Trophoblast cell (in vitro differentiated cells and primary cell): ENCODE measurements at regions not wholly inside any gene's neighbourhood (a gene's known extent, or its start where the extent isn't known, plus 50 kb on each side); places are given as distances from the start of the nearest gene placed in this dataset.

Experiments
- DNase-seq, 2 donors: peaks; one replicate each; pipeline ENCODE4 v3.0.0-alpha.2; 2016
- H2AFZ ChIP-seq: 2 replicates; pipeline ENCODE4 v1.6.1; 2013; ENCODE audit warnings: low read length, moderate library complexity, mild to moderate bottlenecking; ENCODE audit not compliant: insufficient read depth, poor library complexity
- H2AK5ac ChIP-seq: 2 replicates; pipeline ENCODE4 v1.6.1; 2013; ENCODE audit warnings: mild to moderate bottlenecking, low read length
- H2BK120ac ChIP-seq: 2 replicates; pipeline ENCODE4 v1.6.1; 2013; ENCODE audit warnings: low read length, mild to moderate bottlenecking, moderate library complexity; ENCODE audit not compliant: insufficient read depth, poor library complexity
- H2BK12ac ChIP-seq: 2 replicates; pipeline ENCODE4 v1.6.1; 2013; ENCODE audit warnings: mild to moderate bottlenecking, low read length, moderate library complexity
- H2BK5ac ChIP-seq: 2 replicates; pipeline ENCODE4 v1.6.1; 2013; ENCODE audit warnings: low read length, low read depth, moderate library complexity, mild to moderate bottlenecking; ENCODE audit not compliant: poor library complexity
- H3K14ac ChIP-seq: 2 replicates; pipeline ENCODE4 v1.6.1; 2013; ENCODE audit warnings: mild to moderate bottlenecking, low read length
- H3K18ac ChIP-seq: 2 replicates; pipeline ENCODE4 v1.6.1; 2013; ENCODE audit warnings: mild to moderate bottlenecking, low read length
- H3K23ac ChIP-seq: 2 replicates; pipeline ENCODE4 v1.6.1; 2013; ENCODE audit warnings: low read length
- H3K27ac ChIP-seq: 2 replicates; pipeline ENCODE4 v1.5.1; 2013; ENCODE audit warnings: low read depth, mild to moderate bottlenecking, inconsistent platforms, low read length, moderate library complexity
- H3K27me3 ChIP-seq: 2 replicates; pipeline ENCODE4 v1.6.1; 2013; ENCODE audit warnings: inconsistent platforms, mild to moderate bottlenecking, low read length, moderate library complexity; ENCODE audit not compliant: insufficient read depth
- H3K36me3 ChIP-seq, 2 experiments: 1 replicate in 1 of 2; 2 replicates in 1 of 2; pipeline ENCODE4 v1.6.1; 2013; ENCODE audit warnings: low read length in 2 of 2, mild to moderate bottlenecking in 2 of 2, moderate library complexity in 1 of 2; ENCODE audit not compliant: insufficient read depth in 2 of 2, control insufficient read depth in 1 of 2
- H3K4ac ChIP-seq: 2 replicates; pipeline ENCODE4 v1.6.1; 2013; ENCODE audit warnings: low read depth, mild to moderate bottlenecking, low read length, moderate library complexity
- H3K4me1 ChIP-seq, 2 experiments: 1 replicate in 1 of 2; 2 replicates in 1 of 2; pipeline ENCODE4 v1.6.1; 2013; ENCODE audit warnings: low read length in 2 of 2, mild to moderate bottlenecking in 2 of 2, moderate library complexity in 1 of 2; ENCODE audit not compliant: insufficient read depth in 2 of 2, control insufficient read depth in 1 of 2
- H3K4me2 ChIP-seq: 2 replicates; pipeline ENCODE4 v1.6.1; 2013; ENCODE audit warnings: inconsistent platforms, mild to moderate bottlenecking, low read length, moderate library complexity
- H3K4me3 ChIP-seq: 2 replicates; pipeline ENCODE4 v1.5.1; 2013; ENCODE audit warnings: mild to moderate bottlenecking, low read depth, low read length, inconsistent platforms
- H3K79me1 ChIP-seq: one replicate; pipeline ENCODE4 v1.6.1; 2013; ENCODE audit warnings: low read length
- H3K79me2 ChIP-seq: 2 replicates; pipeline ENCODE4 v1.6.1; 2013; ENCODE audit warnings: low read length, mild to moderate bottlenecking; ENCODE audit not compliant: control insufficient read depth, insufficient read depth, poor library complexity
- H3K9ac ChIP-seq: 2 replicates; pipeline ENCODE4 v1.6.1; 2013; ENCODE audit warnings: mild to moderate bottlenecking, low read length
- H3K9me3 ChIP-seq: 2 replicates; pipeline ENCODE4 v1.6.1; 2013; ENCODE audit warnings: low read depth, mild to moderate bottlenecking, control low read depth, inconsistent platforms, low read length; ENCODE audit not compliant: insufficient read depth
- H4K12ac ChIP-seq: 2 replicates; pipeline ENCODE4 v1.6.1; 2013; ENCODE audit warnings: low read depth, mild to moderate bottlenecking, low read length, moderate library complexity
- H4K8ac ChIP-seq: 2 replicates; pipeline ENCODE4 v1.6.1; 2013; ENCODE audit warnings: low read depth, mild to moderate bottlenecking, low read length, moderate library complexity
- H4K91ac ChIP-seq: one replicate; pipeline ENCODE4 v1.6.1; 2013; ENCODE audit warnings: low read depth, mild to moderate bottlenecking, low read length, moderate library complexity
- WGBS: extraction: QIAGEN DNeasy Blood & Tissue Kit; methylation state at CpG from one replicate; pipeline ENCODE4 v1.1.7; 2013; ENCODE audit warnings: missing lambda C conversion rate; ENCODE audit not compliant: insufficient read length, insufficient coverage; ENCODE audit errors: extremely low coverage; 5-methylcytosine and 5-hydroxymethylcytosine counted together

DNA sequence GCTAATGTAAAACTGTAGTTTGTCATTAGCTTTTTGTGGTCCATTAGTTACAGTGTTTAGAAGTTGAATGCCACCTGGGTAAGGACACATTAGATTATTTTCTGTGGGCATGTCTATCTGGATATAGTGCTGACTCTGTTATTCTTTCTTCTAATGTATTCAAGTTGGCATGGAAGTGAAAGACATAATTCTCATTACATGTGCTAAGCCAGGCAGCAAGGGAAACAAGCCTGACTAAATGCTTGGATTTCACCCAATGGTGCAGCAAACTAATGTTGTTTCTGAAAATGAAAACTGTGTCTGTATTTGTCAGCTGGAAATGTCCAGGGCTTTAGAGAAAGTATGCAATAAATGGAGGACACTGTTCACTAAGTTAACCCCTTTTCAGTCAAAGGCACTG is 100.7 kb downstream of the NUP35 start:
- Histone ChIP-seq H3K23ac (no peak overlapping the region), H4K8ac (no peak overlapping the region), H3K9ac (no peak overlapping the region), H3K27me3 (no peaks in the 10 kb centered on the region), H3K79me1 (no peaks in the 10 kb centered on the region), H3K4ac (no peak overlapping the region), H2BK120ac (no peak overlapping the region), H4K12ac (no peak overlapping the region), H2BK5ac (no peak overlapping the region), H3K18ac (no peak overlapping the region), H3K14ac (no peak overlapping the region), H2AFZ (no peak overlapping the region), H3K27ac (no peak overlapping the region), H2BK12ac (no peak overlapping the region), H3K9me3 (no peaks in the 10 kb centered on the region), H2AK5ac (no peak overlapping the region), H3K36me3 (no peaks in the 10 kb centered on the region), H3K4me2 (no peak overlapping the region), H3K79me2 (no peaks in the 10 kb centered on the region), H3K4me3 (no peak overlapping the region), H3K4me1 (no peaks in the 10 kb centered on the region), H4K91ac (no peak overlapping the region)
- DNase-seq = no peak

DNA sequence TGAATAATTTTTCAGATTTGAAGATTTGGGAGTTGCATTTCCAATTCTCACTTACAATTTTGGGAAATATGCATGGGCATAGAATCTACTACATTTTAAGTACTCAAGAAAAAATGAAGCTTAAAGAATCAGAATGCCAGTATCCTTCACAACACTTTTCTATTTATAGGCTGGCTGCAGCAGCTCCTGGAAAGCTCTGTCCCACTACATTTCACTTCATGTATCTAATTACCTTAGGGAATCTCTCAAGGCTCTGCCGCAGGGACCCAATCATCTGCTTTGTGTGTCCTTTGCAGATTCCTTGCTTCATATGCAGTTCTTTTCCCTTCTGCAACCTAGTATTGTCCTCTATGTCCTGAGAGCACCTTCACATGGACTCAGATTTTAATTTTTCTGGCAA is 102.9 kb downstream of the NUP35 start:
- Histone ChIP-seq H3K36me3 (no peaks in the 10 kb centered on the region), H3K9ac (no peak overlapping the region)

DNA sequence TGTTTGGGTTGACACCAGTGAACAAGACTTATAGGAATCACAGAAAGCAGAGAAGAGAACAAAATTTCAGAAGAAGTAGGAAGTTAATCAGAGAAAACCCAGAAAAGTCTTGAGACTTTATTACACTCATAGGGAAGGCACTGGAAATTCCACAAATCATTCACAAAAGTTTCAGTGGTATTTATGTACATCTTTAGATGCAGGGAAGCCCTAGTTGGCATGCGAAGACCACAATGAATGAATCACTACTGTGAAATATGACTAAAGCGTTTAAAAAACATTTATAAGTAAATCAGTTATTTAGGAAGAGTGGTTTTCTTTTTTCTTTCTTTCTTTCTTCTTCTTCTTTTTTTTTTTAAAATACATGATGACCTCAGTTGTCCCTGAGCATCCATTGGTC is 105.1 kb downstream of the NUP35 start:
- Histone ChIP-seq H3K36me3 (no peaks in the 10 kb centered on the region), H3K18ac (no peak overlapping the region), H2AFZ (no peak overlapping the region), H3K27ac (no peak overlapping the region), H3K4me2 (no peak overlapping the region), H2BK120ac (no peak overlapping the region), H2BK5ac (no peak overlapping the region), H3K4ac (no peak overlapping the region), H2BK12ac (no peak overlapping the region), H3K4me1 (no peaks in the 10 kb centered on the region), H3K79me1 (no peaks in the 10 kb centered on the region), H2AK5ac (no peak overlapping the region), H4K12ac (no peak overlapping the region), H3K23ac (no peak overlapping the region), H3K9ac (no peak overlapping the region), H3K4me3 (no peak overlapping the region), H4K91ac (no peak overlapping the region), H3K79me2 (no peaks in the 10 kb centered on the region), H4K8ac (no peak overlapping the region), H3K9me3 (no peaks in the 10 kb centered on the region), H3K14ac (no peak overlapping the region), H3K27me3 (no peaks in the 10 kb centered on the region)
- WGBS = no CpG with 5 or more reads among the region's 2 CpGs
- no peak for DNase-seq

More for the DNA sequence above, 102.9 kb downstream of the NUP35 start:
- H4K91ac ChIP-seq = no peak overlapping the region
- H4K12ac ChIP-seq = no peak overlapping the region
- H3K23ac ChIP-seq = no peak overlapping the region
- no peak overlapping the region for H3K27ac ChIP-seq
- no peak overlapping the region for H3K4ac ChIP-seq
- H2BK12ac ChIP-seq = no peak overlapping the region
- H2AFZ ChIP-seq = no peak overlapping the region
- H4K8ac ChIP-seq = no peak overlapping the region
- H3K14ac ChIP-seq = no peak overlapping the region
- H3K4me1 ChIP-seq = no peaks in the 10 kb centered on the region
- H3K4me2 ChIP-seq = no peak overlapping the region
- H2BK120ac ChIP-seq = no peak overlapping the region
- H3K4me3 ChIP-seq = no peak overlapping the region
- WGBS = no CpG with 5 or more reads among the region's 1 CpG
- no peaks in the 10 kb centered on the region for H3K79me2 ChIP-seq
- H3K79me1 ChIP-seq = no peaks in the 10 kb centered on the region
- DNase-seq = no peak
- no peaks in the 10 kb centered on the region for H3K9me3 ChIP-seq
- H3K27me3 ChIP-seq = no peaks in the 10 kb centered on the region
- H2BK5ac ChIP-seq = no peak overlapping the region
- no peak overlapping the region for H3K18ac ChIP-seq
- no peak overlapping the region for H2AK5ac ChIP-seq

DNA sequence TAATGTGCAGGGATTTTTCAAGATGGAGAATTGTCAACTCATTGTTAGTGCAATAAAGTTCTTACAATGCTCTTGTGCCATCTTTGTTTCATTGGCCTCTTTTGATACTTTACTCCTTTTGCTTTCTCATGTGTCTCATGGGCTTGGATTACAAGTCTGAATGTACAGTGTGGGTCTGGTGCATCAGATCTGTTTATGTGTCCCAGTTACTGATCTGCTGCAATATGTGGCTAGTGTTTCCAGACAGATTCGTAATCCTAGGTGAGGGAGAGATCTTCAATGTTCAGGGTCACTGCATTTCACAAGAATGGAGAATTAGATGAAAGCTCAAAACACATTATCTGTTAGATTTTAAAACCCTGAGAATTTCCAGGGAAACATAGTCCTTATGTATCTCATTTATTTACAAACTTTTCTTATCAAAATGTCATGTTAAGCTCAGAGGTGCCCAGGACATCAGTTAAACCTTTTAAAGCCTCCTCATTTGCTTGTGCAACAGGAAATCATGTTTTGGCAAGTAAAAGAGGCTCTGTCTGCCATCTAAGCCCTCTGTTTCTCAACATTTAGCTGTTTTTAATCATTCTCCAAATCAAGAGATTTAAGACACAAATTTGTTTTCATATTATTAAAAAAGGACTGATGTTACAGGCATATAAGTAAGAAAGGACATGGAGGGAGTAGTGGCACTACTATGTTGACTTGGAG is 108.1 kb downstream of the NUP35 start:
- Histone ChIP-seq H3K27ac (no peak overlapping the region), H2AK5ac (no peak overlapping the region), H4K91ac (no peak overlapping the region), H3K9ac (no peak overlapping the region), H3K23ac (no peak overlapping the region), H3K9me3 (no peaks in the 10 kb centered on the region), H3K4me2 (no peak overlapping the region), H2AFZ (no peak overlapping the region), H3K4me3 (no peak overlapping the region), H3K79me1 (no peaks in the 10 kb centered on the region), H2BK5ac (no peak overlapping the region), H2BK12ac (no peak overlapping the region), H3K4me1 (no peaks in the 10 kb centered on the region), H4K8ac (no peak overlapping the region), H3K4ac (no peak overlapping the region), H4K12ac (no peak overlapping the region), H3K79me2 (no peaks in the 10 kb centered on the region), H3K36me3 (no peaks in the 10 kb centered on the region), H3K27me3 (no peaks in the 10 kb centered on the region), H2BK120ac (no peak overlapping the region), H3K18ac (no peak overlapping the region), H3K14ac (no peak overlapping the region)
- no CpG with 5 or more reads among the region's 1 CpG for WGBS
- no peak for DNase-seq
